ENCODE measurements at regions not wholly inside any gene's neighbourhood (a gene's known extent, or its start where the extent isn't known, plus 50 kb on each side); places are given as distances from the start of the nearest gene placed in this dataset.

DNA sequence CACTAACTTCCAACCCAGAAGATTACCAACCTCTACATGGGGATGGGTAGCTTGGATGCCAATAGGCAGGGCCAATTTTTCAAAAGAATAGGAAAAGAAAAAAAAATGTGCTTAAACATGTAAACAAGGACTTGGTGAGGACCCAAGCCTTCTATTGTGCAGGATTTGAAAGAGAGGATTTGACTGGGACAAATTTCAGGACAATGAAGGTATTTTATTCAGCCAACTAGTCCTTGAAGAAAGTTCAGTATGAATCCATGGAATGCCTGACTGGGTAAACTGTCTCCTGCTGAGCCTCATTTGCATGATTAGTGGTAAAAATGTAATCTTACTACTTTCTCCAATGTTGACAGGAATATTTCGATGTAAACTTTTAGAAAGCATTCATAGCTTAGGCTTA is 192.5 kb upstream of the RORB start:
- no peak for DNase-seq
- in situ Hi-C loops (cut with MboI; ENCODE audit: low pct_unique_long_range_greater_than_20kb, low sequenced_read_pairs), result no loop called here

DNA sequence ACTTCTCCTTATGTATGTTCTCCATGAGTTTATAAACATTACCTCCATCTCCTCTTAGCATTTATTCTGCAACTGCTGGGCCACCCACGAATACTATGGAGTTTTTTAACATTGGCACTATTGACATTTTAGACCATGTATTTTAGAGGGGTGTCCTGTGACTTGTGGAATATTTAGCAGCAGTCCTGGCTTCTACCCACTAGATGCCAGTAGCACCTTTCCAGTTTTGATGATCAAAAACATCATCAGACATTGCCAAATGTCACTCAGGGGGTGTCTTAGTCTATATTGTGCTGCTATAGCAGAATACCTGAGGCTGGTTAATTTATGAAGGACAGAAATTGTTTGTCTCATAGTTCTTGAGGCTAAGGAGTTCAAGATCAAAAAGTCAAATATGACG is 187.5 kb upstream of the RORB start:
- in situ Hi-C loops (cut with MboI; ENCODE audit: low pct_unique_long_range_greater_than_20kb, low sequenced_read_pairs), result no loop called here

GRCh38 chr9:74317235-74317634 is 179.9 kb upstream of the RORB start:
- no peak for DNase-seq
- in situ Hi-C loops (cut with MboI; ENCODE audit: low pct_unique_long_range_greater_than_20kb, low sequenced_read_pairs), result no loop called here

More for the DNA sequence above, 187.5 kb upstream of the RORB start:
- no peak for DNase-seq

- in situ Hi-C loops (cut with MboI; ENCODE audit: low pct_unique_long_range_greater_than_20kb, low sequenced_read_pairs), result no loop called here
- DNase-seq, result no peak
Observed at GRCh38 chr9:74321396-74321795, 175.7 kb upstream of the RORB start.

GRCh38 chr9:74322661-74323314 is 174.3 kb upstream of the RORB start:
- in situ Hi-C loops (cut with MboI; ENCODE audit: low pct_unique_long_range_greater_than_20kb, low sequenced_read_pairs), result no loop called here
- no peak for DNase-seq

DNA sequence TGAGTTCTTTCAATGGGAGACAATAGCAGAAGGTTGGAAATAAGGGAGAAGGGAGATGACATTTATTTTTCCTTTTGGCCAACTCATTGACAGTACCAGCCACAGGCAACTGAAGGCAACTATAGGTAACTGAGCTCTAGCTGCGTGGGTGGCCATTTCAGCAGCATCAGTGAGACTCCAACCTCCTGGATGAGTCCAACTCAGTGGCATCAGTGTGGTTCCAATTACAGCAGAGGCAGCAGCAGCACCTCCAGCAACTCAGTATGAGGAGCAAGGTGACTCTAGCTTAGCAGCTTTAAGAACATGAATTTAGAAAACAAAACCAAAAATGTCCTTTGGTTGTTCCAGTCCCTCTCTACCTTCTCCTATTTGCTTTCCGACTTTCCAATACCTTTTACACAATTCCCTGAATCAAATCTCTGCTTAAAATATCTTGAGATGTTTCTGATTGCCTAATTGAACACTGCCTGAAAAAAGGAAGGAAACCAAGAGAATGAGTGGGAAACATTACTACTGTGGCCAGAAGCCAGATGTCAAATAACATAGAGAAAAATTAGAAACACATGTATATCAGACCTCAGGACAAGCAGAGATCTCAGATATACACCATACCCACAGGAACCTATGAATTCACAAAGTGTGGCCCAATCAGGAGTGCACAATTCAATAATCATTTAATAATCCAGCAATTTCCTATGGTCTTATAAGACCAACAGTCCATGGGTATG is 166.5 kb upstream of the RORB start:
- DNase-seq, result peak; percentile 59
- in situ Hi-C loops (cut with MboI; ENCODE audit: low pct_unique_long_range_greater_than_20kb, low sequenced_read_pairs), result loop anchor here (25.0 kb wide), 1 partner anchor 93 kb away; no protein-coding TSS in a partner anchor

GRCh38 chr9:74331607-74332006 is 165.5 kb upstream of the RORB start:
- DNase-seq, result no peak
- in situ Hi-C loops (cut with MboI; ENCODE audit: low pct_unique_long_range_greater_than_20kb, low sequenced_read_pairs), result loop anchor here (25.0 kb wide), 1 partner anchor 94 kb away; no protein-coding TSS in a partner anchor

GRCh38 chr9:74333384-74334032 is 163.6 kb upstream of the RORB start:
- peak; percentile 93 for DNase-seq

GRCh38 chr9:74334271-74334670 is 162.9 kb upstream of the RORB start:
- in situ Hi-C loops (cut with MboI; ENCODE audit: low pct_unique_long_range_greater_than_20kb, low sequenced_read_pairs), result loop anchor here (25.0 kb wide), 1 partner anchor 97 kb away; no protein-coding TSS in a partner anchor
- no peak for DNase-seq

More at GRCh38 chr9:74333384-74334032, 163.6 kb upstream of the RORB start:
- in situ Hi-C loops (cut with MboI; ENCODE audit: low pct_unique_long_range_greater_than_20kb, low sequenced_read_pairs), result loop anchor here (25.0 kb wide), 1 partner anchor 96 kb away; no protein-coding TSS in a partner anchor

- DNase-seq, result no peak
- in situ Hi-C loops (cut with MboI; ENCODE audit: low pct_unique_long_range_greater_than_20kb, low sequenced_read_pairs), result loop anchor here (25.0 kb wide), 1 partner anchor 99 kb away; no protein-coding TSS in a partner anchor
Observed at GRCh38 chr9:74336161-74336560, 161.0 kb upstream of the RORB start.

- in situ Hi-C loops (cut with MboI; ENCODE audit: low pct_unique_long_range_greater_than_20kb, low sequenced_read_pairs), result loop anchor here (25.0 kb wide), 1 partner anchor 111 kb away; no protein-coding TSS in a partner anchor
- no peak for DNase-seq
Observed at GRCh38 chr9:74348777-74349176, 148.4 kb upstream of the RORB start.

DNA sequence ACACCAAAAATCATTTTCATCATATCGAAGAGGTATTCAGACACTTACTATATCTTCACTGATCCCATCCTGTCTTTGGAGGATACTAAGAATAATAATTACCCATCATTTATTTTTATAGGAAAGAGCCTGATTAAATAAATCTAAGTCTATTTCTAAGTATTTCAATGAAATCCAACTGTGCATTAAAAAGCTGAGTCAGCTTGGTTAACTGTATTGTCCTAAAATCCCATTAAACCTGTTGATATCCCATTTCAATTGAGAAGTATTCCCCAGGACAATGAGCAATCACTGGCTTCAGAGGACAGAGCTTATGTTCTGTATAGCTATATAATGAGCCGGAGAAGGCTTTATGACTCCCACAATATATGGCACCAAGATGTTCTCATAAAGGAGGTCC is 142.0 kb upstream of the RORB start:
- in situ Hi-C loops (cut with MboI; ENCODE audit: low pct_unique_long_range_greater_than_20kb, low sequenced_read_pairs), result no loop called here
- no peak for DNase-seq

GRCh38 chr9:74357577-74357976 is 139.6 kb upstream of the RORB start:
- DNase-seq, result no peak
- in situ Hi-C loops (cut with MboI; ENCODE audit: low pct_unique_long_range_greater_than_20kb, low sequenced_read_pairs), result no loop called here

DNA sequence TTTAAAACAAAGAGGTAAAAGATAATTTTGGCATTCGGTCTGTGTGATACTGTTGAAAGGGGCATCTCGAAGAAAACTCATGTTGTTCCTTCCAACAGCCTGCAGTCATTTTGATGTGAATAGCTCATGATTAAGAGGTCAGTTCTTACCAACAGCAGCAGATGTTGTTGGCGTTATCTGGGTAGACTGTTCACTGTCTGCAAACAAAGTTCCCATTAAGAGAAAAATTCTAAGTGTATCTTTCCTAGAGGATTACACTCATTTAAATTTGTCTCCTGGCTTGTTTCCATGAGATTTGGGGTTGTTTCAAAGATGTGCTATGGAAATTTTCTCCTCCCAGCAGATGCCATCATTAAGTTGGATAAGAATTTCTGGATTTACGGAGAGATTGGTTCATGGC is 138.2 kb upstream of the RORB start:
- no peak for DNase-seq
- in situ Hi-C loops (cut with MboI; ENCODE audit: low pct_unique_long_range_greater_than_20kb, low sequenced_read_pairs), result no loop called here

DNA sequence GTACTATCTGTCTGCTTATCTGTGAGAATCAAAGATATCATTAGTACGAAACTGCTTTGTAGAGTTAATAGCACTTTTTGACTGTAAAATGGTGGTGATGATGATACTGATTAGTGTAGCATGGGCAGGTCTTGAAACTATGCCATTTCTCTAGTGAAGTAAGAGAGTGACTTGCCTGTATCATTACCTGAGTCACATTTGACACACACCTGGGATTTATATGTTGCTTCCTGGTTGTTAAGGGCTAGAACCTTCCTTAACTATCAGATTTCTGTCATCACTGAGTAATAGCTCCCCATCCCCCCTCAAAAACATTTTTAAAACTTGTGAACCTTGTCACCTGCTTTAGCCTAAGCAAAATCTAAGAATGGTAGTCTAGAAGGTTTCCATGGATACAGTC is 135.6 kb upstream of the RORB start:
- in situ Hi-C loops (cut with MboI; ENCODE audit: low pct_unique_long_range_greater_than_20kb, low sequenced_read_pairs), result no loop called here
- no peak for DNase-seq

DNA sequence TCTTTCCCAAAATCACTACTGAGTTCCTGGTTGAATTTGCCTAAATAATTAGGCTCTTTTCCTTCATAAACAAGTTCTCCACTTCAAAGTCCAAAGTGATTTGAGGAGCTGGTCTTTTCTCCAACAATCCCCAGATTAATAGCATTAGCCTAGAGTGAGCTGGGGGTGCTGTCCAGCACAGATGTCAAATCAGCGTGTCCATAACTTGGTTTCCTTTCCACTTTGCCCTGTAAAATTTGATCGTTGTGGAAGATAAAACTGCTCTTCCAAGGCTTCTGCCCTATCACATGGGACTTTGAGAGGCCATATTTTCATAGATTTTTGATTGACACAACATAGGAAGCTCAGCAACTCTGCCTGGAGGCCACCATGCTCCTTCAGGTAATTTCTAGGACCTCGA is 134.7 kb upstream of the RORB start:
- in situ Hi-C loops (cut with MboI; ENCODE audit: low pct_unique_long_range_greater_than_20kb, low sequenced_read_pairs), result no loop called here
- no peak for DNase-seq

- in situ Hi-C loops (cut with MboI; ENCODE audit: low pct_unique_long_range_greater_than_20kb, low sequenced_read_pairs), result no loop called here
- DNase-seq, result no peak
Observed at GRCh38 chr9:74366111-74366510, 131.0 kb upstream of the RORB start.

DNA sequence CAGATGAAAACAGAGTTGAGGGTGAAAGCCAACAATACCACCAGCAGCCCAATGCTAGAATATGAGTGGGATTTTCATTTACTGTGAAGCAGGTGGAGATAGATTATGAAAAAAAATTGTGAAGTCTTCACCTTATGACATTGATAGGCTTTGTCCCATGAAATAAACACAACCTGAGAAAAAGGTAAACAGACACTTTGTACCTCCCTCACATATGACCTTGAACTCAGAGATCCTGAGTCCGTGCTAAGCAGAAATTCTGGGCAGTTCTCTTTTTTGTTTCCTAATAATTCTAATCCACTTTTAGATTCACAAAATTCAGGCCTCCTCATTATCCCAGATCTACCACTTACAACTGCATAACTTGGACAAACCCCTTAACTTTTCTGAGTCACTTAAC is 127.3 kb upstream of the RORB start:
- DNase-seq, result no peak
- in situ Hi-C loops (cut with MboI; ENCODE audit: low pct_unique_long_range_greater_than_20kb, low sequenced_read_pairs), result no loop called here

- no peak for DNase-seq
- in situ Hi-C loops (cut with MboI; ENCODE audit: low pct_unique_long_range_greater_than_20kb, low sequenced_read_pairs), result no loop called here
Observed at GRCh38 chr9:74373348-74373747, 123.8 kb upstream of the RORB start.

DNA sequence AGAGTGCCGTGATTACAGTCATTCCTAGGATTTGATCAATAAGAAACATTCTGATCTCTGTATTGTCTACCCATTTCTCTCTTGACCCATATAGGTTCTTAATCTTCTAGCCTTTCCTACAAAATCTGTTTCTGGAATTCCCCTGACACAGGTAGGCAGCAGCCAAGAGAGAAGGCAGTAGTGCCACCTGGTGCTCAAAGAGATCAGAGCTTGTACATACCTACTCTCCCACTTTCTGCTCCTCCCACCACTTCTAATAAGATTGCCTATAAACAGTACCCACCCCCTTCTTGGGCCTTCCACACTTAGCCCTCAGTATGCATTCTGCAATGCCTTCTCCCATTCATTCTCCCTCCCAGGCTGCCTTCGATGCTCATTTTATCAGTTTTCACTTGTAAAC is 117.4 kb upstream of the RORB start:
- in situ Hi-C loops (cut with MboI; ENCODE audit: low pct_unique_long_range_greater_than_20kb, low sequenced_read_pairs), result no loop called here
- peak; percentile 68 for DNase-seq

All from KBM-7 (cell line).